ENCODE measurements at regions not wholly inside any gene's neighbourhood (a gene's known extent, or its start where the extent isn't known, plus 50 kb on each side); places are given as distances from the start of the nearest gene placed in this dataset.

- Histone ChIP-seq H3K4me3 (ENCODE audit: low read length) (no peak overlapping the region), H3K4me2 (ENCODE audit: low read length) (no peak overlapping the region), H3K36me3 (replicated peaks; ENCODE audit: low read depth, low read length) (no peaks in the 10 kb centered on the region), H2AFZ (ENCODE audit: low read depth, low read length) (no peak overlapping the region), H3K4me1 (ENCODE audit: low read length) (no peaks in the 10 kb centered on the region), H3K79me2 (ENCODE audit: low read length) (no peaks in the 10 kb centered on the region), H4K20me1 (ENCODE audit: insufficient read depth, low read length) (no peaks in the 10 kb centered on the region), H3K9ac (ENCODE audit: low read length) (no peak overlapping the region), H3K27me3 (ENCODE audit: low read depth, low read length) (no peaks in the 10 kb centered on the region), H3K9me3 (ENCODE audit: insufficient read depth, low read length) (no peaks in the 10 kb centered on the region), H3K27ac (ENCODE audit: low read length) (no peak overlapping the region)
- TF ChIP-seq EZH2phosphoT487 (IDR thresholded peaks at IDR 0.05; ENCODE audit: low read depth): no peak
- no peak for TF ChIP-seq CTCF (IDR thresholded peaks at IDR 0.05; ENCODE audit: low read depth, low read length)
These were observed 122.3 kb upstream of the KIF2A start for GRCh38 chr5:62183727-62184126.

GRCh38 chr5:62184444-62184843, 121.6 kb upstream of the KIF2A start:
- Histone ChIP-seq H3K27me3 (ENCODE audit: low read depth, low read length) (no peaks in the 10 kb centered on the region), H3K9ac (ENCODE audit: low read length) (no peak overlapping the region), H3K9me3 (ENCODE audit: insufficient read depth, low read length) (no peaks in the 10 kb centered on the region), H2AFZ (ENCODE audit: low read depth, low read length) (no peak overlapping the region), H3K27ac (ENCODE audit: low read length) (no peak overlapping the region), H3K4me2 (ENCODE audit: low read length) (no peak overlapping the region), H3K4me1 (ENCODE audit: low read length) (no peaks in the 10 kb centered on the region), H3K36me3 (replicated peaks; ENCODE audit: low read depth, low read length) (no peaks in the 10 kb centered on the region), H4K20me1 (ENCODE audit: insufficient read depth, low read length) (no peaks in the 10 kb centered on the region), H3K79me2 (ENCODE audit: low read length) (no peaks in the 10 kb centered on the region), H3K4me3 (ENCODE audit: low read length) (no peak overlapping the region)
- TF ChIP-seq CTCF (IDR thresholded peaks at IDR 0.05; ENCODE audit: low read depth, low read length): no peak
- TF ChIP-seq EZH2phosphoT487 (IDR thresholded peaks at IDR 0.05; ENCODE audit: low read depth): no peak

- Histone ChIP-seq H3K4me3 (ENCODE audit: low read length) (no peak overlapping the region), H3K4me2 (ENCODE audit: low read length) (no peak overlapping the region), H3K79me2 (ENCODE audit: low read length) (no peaks in the 10 kb centered on the region), H3K27me3 (ENCODE audit: low read depth, low read length) (no peaks in the 10 kb centered on the region), H3K9ac (ENCODE audit: low read length) (no peak overlapping the region), H3K36me3 (replicated peaks; ENCODE audit: low read depth, low read length) (no peaks in the 10 kb centered on the region), H3K4me1 (ENCODE audit: low read length) (no peaks in the 10 kb centered on the region), H2AFZ (ENCODE audit: low read depth, low read length) (no peak overlapping the region), H3K9me3 (ENCODE audit: insufficient read depth, low read length) (no peaks in the 10 kb centered on the region), H3K27ac (ENCODE audit: low read length) (no peak overlapping the region), H4K20me1 (ENCODE audit: insufficient read depth, low read length) (no peaks in the 10 kb centered on the region)
- TF ChIP-seq EZH2phosphoT487 (IDR thresholded peaks at IDR 0.05; ENCODE audit: low read depth): no peak
- no peak for TF ChIP-seq CTCF (IDR thresholded peaks at IDR 0.05; ENCODE audit: low read depth, low read length)
These were observed 115.8 kb upstream of the KIF2A start for GRCh38 chr5:62190173-62190572.

GRCh38 chr5:62190931-62191330, 115.1 kb upstream of the KIF2A start:
- TF ChIP-seq CTCF (IDR thresholded peaks at IDR 0.05; ENCODE audit: low read depth, low read length): no peak
- no peak for TF ChIP-seq EZH2phosphoT487 (IDR thresholded peaks at IDR 0.05; ENCODE audit: low read depth)
- H3K9me3 ChIP-seq (ENCODE audit: insufficient read depth, low read length): no peaks in the 10 kb centered on the region
- no peaks in the 10 kb centered on the region for H4K20me1 ChIP-seq (ENCODE audit: insufficient read depth, low read length)
- H3K4me1 ChIP-seq (ENCODE audit: low read length): no peaks in the 10 kb centered on the region
- no peak overlapping the region for H2AFZ ChIP-seq (ENCODE audit: low read depth, low read length)
- H3K79me2 ChIP-seq (ENCODE audit: low read length): no peaks in the 10 kb centered on the region
- no peaks in the 10 kb centered on the region for H3K36me3 ChIP-seq (replicated peaks; ENCODE audit: low read depth, low read length)
- no peaks in the 10 kb centered on the region for H3K27me3 ChIP-seq (ENCODE audit: low read depth, low read length)
- H3K27ac ChIP-seq (ENCODE audit: low read length): no peak overlapping the region
- H3K9ac ChIP-seq (ENCODE audit: low read length): no peak overlapping the region
- H3K4me2 ChIP-seq (ENCODE audit: low read length): no peak overlapping the region
- H3K4me3 ChIP-seq (ENCODE audit: low read length): no peak overlapping the region

Measured in OCI-LY3 (cell line).